Activated CD4-positive, alpha-beta T cell treated with anti-CD3 and anti-CD28 coated beads, Interleukin-2, amount 10 ng/mL, durations not matched to agents 7 days and 5 days (primary cell): ENCODE measurements at regions not wholly inside any gene's neighbourhood (a gene's known extent, or its start where the extent isn't known, plus 50 kb on each side); places are given as distances from the start of the nearest gene placed in this dataset.

Experiments
- CTCF ChIA-PET: fragments of 350-600 bp; sonication (Branson Sonifier 250); formaldehyde crosslinking; loops from one replicate; lab custom pipeline; 2021; ENCODE audit warnings: antibody characterized with exemption; lab: Charles Lee
- POLR2A ChIA-PET: fragments of 350-600 bp; sonication (Branson Sonifier 250); formaldehyde crosslinking; loops from one replicate; lab custom pipeline; 2021; ENCODE audit warnings: antibody characterized with exemption; lab: Charles Lee
- DNase-seq: peaks from one replicate; pipeline ENCODE4 v3.0.0-alpha.2; 2020
- H3K27ac Mint-ChIP-seq: one replicate; pipeline ENCODE4 v1.8.0; 2021; ENCODE audit warnings: mild to moderate bottlenecking, moderate library complexity, mixed read lengths
- H3K27me3 Mint-ChIP-seq: one replicate; pipeline ENCODE4 v1.8.0; 2021; ENCODE audit warnings: mixed read lengths
- H3K36me3 Mint-ChIP-seq: one replicate; pipeline ENCODE4 v1.8.0; 2021; ENCODE audit warnings: low read depth, mixed read lengths
- H3K4me1 Mint-ChIP-seq: one replicate; pipeline ENCODE4 v1.8.0; 2021; ENCODE audit warnings: mixed read lengths
- H3K4me3 Mint-ChIP-seq: one replicate; pipeline ENCODE4 v1.8.0; 2021; ENCODE audit warnings: mild to moderate bottlenecking, moderate library complexity, mixed read lengths
- H3K9me3 Mint-ChIP-seq: one replicate; pipeline ENCODE4 v1.8.0; 2021; ENCODE audit warnings: mixed read lengths

- no peak for DNase-seq
- H3K36me3 Mint-ChIP-seq = no peaks in the 10 kb centered on the region
- H3K27me3 Mint-ChIP-seq = no peaks in the 10 kb centered on the region
- CTCF ChIA-PET = no interaction called here
- no peak overlapping the region for H3K4me3 Mint-ChIP-seq
- POLR2A ChIA-PET = no interaction called here
- no peaks in the 10 kb centered on the region for H3K4me1 Mint-ChIP-seq
- H3K27ac Mint-ChIP-seq = no peak overlapping the region
- H3K9me3 Mint-ChIP-seq = no peaks in the 10 kb centered on the region
Measured at GRCh38 chr12:98048326-98048725, 467.1 kb upstream of the TMPO start.

DNA sequence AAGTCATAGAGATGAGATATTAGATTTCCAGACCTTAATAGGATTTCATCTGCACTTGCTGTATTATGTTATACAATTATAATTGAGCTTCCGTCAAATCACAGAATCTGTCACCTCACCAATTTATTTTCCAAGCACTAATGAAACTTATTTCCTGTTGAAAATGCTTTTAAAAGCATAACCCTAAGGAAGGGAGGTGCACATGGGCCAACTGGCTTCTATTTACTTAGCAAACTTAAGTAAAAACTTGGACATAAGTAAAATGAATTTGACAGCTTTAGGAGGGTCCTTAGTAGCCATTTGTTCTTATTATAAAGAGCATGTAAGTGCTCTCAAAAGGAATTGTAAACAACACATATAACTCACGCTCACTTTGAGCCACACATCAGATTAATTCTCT, 462.2 kb upstream of the TMPO start:
- Mint-ChIP-seq H3K4me3 (no peak overlapping the region), H3K27me3 (no peaks in the 10 kb centered on the region), H3K9me3 (no peaks in the 10 kb centered on the region), H3K4me1 (no peaks in the 10 kb centered on the region), H3K27ac (no peak overlapping the region), H3K36me3 (no peaks in the 10 kb centered on the region)
- DNase-seq = no peak
- ChIA-PET POLR2A (no interaction called here), CTCF (no interaction called here)

GRCh38 chr12:98057701-98058100, 457.7 kb upstream of the TMPO start:
- Mint-ChIP-seq H3K9me3 (no peaks in the 10 kb centered on the region), H3K27ac (no peak overlapping the region), H3K4me1 (no peaks in the 10 kb centered on the region), H3K27me3 (no peaks in the 10 kb centered on the region), H3K4me3 (no peak overlapping the region), H3K36me3 (no peaks in the 10 kb centered on the region)
- ChIA-PET POLR2A (no interaction called here), CTCF (no interaction called here)
- DNase-seq = no peak

DNA sequence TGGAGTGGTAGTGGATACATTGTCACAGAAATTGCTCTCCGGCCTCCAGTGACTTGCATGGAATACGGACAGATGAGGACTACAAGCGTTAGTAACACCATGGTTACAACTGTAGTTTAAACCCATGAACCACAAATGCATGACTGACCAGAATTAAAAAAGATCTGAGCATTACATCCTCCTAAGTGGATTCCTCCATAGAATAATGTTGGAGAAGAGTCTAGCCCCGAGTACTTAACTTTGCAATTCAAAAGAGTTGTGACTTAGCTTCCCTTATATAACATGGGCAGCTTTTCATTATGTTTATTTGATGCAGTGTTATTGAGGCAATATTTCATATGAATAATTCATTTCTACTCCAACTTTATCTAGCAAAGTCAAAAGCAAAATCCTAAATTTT, 457.2 kb upstream of the TMPO start:
- Mint-ChIP-seq H3K9me3 (no peaks in the 10 kb centered on the region), H3K4me1 (no peaks in the 10 kb centered on the region), H3K27ac (no peak overlapping the region), H3K4me3 (no peak overlapping the region), H3K36me3 (no peaks in the 10 kb centered on the region), H3K27me3 (no peaks in the 10 kb centered on the region)
- ChIA-PET POLR2A (no interaction called here), CTCF (no interaction called here)
- no peak for DNase-seq

- no peak overlapping the region for H3K4me3 Mint-ChIP-seq
- POLR2A ChIA-PET = no interaction called here
- no peaks in the 10 kb centered on the region for H3K36me3 Mint-ChIP-seq
- CTCF ChIA-PET = no interaction called here
- no peaks in the 10 kb centered on the region for H3K4me1 Mint-ChIP-seq
- H3K27me3 Mint-ChIP-seq = no peaks in the 10 kb centered on the region
- H3K9me3 Mint-ChIP-seq = no peaks in the 10 kb centered on the region
- no peak overlapping the region for H3K27ac Mint-ChIP-seq
- DNase-seq = no peak
Measured at GRCh38 chr12:98058838-98059237, 456.6 kb upstream of the TMPO start.

- Mint-ChIP-seq H3K36me3 (no peaks in the 10 kb centered on the region), H3K4me3 (no peak overlapping the region), H3K9me3 (no peaks in the 10 kb centered on the region), H3K27me3 (no peaks in the 10 kb centered on the region), H3K27ac (no peak overlapping the region), H3K4me1 (no peaks in the 10 kb centered on the region)
- no peak for DNase-seq
- ChIA-PET POLR2A (no interaction called here), CTCF (no interaction called here)
Measured at GRCh38 chr12:98059659-98060343, 455.6 kb upstream of the TMPO start.

DNA sequence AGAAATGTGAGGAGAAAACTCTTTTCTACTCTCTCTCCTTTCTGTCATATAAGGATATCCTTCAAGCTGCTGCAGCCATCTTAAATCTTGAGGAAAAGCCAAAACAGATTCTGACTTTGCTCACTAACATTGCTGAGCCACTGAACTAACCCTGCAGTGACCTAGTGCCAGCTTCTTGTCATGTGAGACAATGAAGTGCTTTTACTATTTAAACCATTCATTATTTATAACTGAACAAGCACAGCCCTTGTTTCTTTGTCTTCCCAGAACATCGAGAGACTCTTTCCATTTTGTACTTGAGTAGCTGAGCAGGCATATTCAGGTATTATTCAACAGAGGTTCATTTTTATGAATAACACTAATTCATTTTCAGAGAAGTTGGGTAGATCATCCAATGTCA, 455.0 kb upstream of the TMPO start:
- no peaks in the 10 kb centered on the region for H3K4me1 Mint-ChIP-seq
- H3K9me3 Mint-ChIP-seq = no peaks in the 10 kb centered on the region
- H3K27ac Mint-ChIP-seq = no peak overlapping the region
- DNase-seq = no peak
- POLR2A ChIA-PET = no interaction called here
- H3K4me3 Mint-ChIP-seq = no peak overlapping the region
- CTCF ChIA-PET = no interaction called here
- no peaks in the 10 kb centered on the region for H3K36me3 Mint-ChIP-seq
- H3K27me3 Mint-ChIP-seq = no peaks in the 10 kb centered on the region

DNA sequence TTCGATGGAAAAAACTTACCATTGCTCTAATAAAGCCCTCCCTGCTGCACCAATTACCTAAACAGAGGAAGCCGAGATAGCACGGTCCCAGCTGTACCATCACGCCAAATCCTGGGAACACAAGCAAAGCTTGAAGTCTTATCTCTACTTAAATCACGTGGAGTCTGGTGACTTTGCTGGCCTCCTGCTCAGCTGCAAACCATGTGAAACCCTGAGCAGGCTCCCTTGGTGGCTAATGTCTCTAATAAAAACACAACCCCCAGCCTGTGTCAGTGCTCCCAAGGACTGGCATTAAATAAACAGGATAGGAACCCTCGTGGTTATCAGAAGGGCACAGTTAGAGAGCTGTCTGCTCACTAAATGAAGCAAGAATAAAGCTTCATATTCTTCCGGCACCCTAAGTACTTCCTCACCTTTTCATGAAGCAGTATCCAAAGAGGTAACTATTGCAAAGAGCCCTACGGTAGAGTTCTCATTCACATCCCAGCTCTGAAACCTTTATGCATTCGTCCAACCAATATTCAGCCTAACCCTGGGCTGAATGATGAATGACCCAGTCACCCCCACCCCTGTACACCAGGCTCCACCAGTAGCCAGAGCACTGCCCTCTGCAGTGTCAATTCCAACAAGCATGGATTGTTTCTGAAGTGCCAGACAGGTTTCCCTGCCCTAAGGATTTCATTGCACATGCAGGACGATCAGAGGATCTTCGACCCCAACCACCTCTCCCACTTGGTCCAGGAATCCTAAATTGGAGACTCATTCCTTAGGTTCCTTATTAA, 452.7 kb upstream of the TMPO start:
- Mint-ChIP-seq H3K9me3 (no peaks in the 10 kb centered on the region), H3K4me1 (no peaks in the 10 kb centered on the region), H3K27me3 (no peaks in the 10 kb centered on the region), H3K27ac (no peak overlapping the region), H3K36me3 (no peaks in the 10 kb centered on the region), H3K4me3 (no peak overlapping the region)
- DNase-seq = no peak
- ChIA-PET POLR2A (no interaction called here), CTCF (no interaction called here)

DNA sequence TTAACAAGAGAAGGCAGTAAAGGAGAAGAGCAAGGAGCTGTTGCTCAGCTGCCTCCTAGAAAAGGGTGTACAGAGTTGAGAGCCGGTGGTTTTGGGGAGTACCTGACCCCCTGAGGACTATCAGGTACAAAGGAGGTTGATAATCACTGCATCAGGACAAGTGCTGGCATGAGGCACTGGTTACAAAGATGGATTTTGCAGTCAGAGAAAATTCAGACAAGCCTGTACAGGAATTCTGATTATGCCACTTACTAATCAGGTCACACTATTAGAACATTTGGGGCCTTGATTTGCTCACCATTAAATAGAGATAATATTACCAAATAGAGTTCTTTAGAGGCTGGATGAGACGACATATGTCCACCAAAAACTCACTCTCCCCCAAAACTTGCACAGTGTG, 450.9 kb upstream of the TMPO start:
- ChIA-PET POLR2A (no interaction called here), CTCF (no interaction called here)
- Mint-ChIP-seq H3K36me3 (no peaks in the 10 kb centered on the region), H3K4me1 (no peaks in the 10 kb centered on the region), H3K27ac (no peak overlapping the region), H3K4me3 (no peak overlapping the region), H3K27me3 (no peaks in the 10 kb centered on the region), H3K9me3 (no peaks in the 10 kb centered on the region)
- DNase-seq = no peak

- no peak overlapping the region for H3K4me3 Mint-ChIP-seq
- H3K4me1 Mint-ChIP-seq = no peaks in the 10 kb centered on the region
- H3K36me3 Mint-ChIP-seq = no peaks in the 10 kb centered on the region
- ChIA-PET CTCF (no interaction called here), POLR2A (no interaction called here)
- H3K9me3 Mint-ChIP-seq = no peaks in the 10 kb centered on the region
- H3K27ac Mint-ChIP-seq = no peak overlapping the region
- no peaks in the 10 kb centered on the region for H3K27me3 Mint-ChIP-seq
- DNase-seq = no peak
Measured at GRCh38 chr12:98067795-98068194, 447.6 kb upstream of the TMPO start.

DNA sequence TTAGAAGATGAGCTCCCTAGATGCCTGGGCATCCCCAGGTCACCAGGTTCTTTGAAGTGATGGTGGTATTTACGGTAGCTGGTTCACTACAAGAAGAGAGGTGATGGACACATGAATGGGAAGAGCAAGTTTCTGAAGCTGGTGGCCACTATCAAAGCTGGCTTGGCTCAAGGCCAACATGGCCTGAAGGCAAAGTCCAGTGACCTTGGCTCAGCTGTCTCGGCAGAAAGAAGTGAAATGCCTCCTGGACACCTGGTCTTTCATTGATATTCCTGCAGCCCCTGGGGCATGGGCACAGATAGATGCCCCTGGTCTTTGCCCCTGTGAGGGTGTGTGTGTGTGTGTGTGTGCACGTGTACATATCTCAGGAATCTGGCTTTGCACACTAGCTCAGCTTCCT, 441.8 kb upstream of the TMPO start:
- Mint-ChIP-seq H3K4me1 (no peaks in the 10 kb centered on the region), H3K4me3 (no peak overlapping the region), H3K27ac (no peak overlapping the region), H3K36me3 (no peaks in the 10 kb centered on the region), H3K27me3 (no peaks in the 10 kb centered on the region), H3K9me3 (no peaks in the 10 kb centered on the region)
- CTCF ChIA-PET = interaction anchor here (1.3 kb wide), 1 partner anchor 41 kb away, joined by 4 read pairs; no protein-coding TSS in a partner anchor
- POLR2A ChIA-PET = no interaction called here
- DNase-seq = no peak

GRCh38 chr12:98074286-98074685, 441.1 kb upstream of the TMPO start:
- ChIA-PET POLR2A (no interaction called here), CTCF (interaction anchor here (1.3 kb wide), 1 partner anchor 42 kb away, joined by 4 read pairs; no protein-coding TSS in a partner anchor)
- Mint-ChIP-seq H3K36me3 (no peaks in the 10 kb centered on the region), H3K4me1 (no peaks in the 10 kb centered on the region), H3K27ac (no peak overlapping the region), H3K4me3 (no peak overlapping the region), H3K9me3 (no peaks in the 10 kb centered on the region), H3K27me3 (no peaks in the 10 kb centered on the region)
- no peak for DNase-seq

DNA sequence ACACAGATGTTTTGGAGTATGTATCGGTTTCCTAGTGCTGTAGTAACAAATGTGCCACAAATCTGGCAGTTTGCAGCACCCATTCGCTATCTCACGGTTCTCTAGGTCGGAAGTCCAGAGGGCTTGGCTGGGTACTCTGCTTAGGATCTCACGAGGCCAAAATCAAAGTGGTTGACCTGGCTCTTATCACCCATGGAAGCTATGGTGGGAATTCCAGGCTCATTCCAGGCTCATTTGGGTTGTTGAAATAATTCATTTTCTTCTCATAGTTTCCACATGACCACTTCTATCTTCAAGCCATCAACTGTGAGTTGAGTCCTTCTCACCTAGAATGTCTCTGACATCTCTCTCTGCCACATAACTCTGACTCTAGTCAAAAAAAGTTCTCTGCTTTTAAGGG, 431.0 kb upstream of the TMPO start:
- Mint-ChIP-seq H3K27me3 (no peaks in the 10 kb centered on the region), H3K9me3 (no peaks in the 10 kb centered on the region), H3K4me1 (no peaks in the 10 kb centered on the region), H3K27ac (no peak overlapping the region), H3K36me3 (no peaks in the 10 kb centered on the region), H3K4me3 (no peak overlapping the region)
- ChIA-PET CTCF (no interaction called here), POLR2A (no interaction called here)
- no peak for DNase-seq
